Cerebellar cortex (tissue), 1 donor: ENCODE measurements at regions not wholly inside any gene's neighbourhood (a gene's known extent, or its start where the extent isn't known, plus 50 kb on each side); places are given as distances from the start of the nearest gene placed in this dataset.
"Not testable (repeated sequence)": the region's sequence is repeated elsewhere in the genome, so short reads cannot be mapped to it uniquely, and the experiment has no call there.

ENCODE experiments used
- DNase-seq: peaks from one replicate; pipeline ENCODE4 v3.0.0-alpha.2; 2015; ENCODE audit warnings: low spot score

GRCh38 chr7:86201767-86202166 lies 441.9 kb upstream of the GRM3 start:
- DNase-seq: no peak

GRCh38 chr7:86199881-86200614 lies 443.7 kb upstream of the GRM3 start:
- no peak for DNase-seq

- DNase-seq: no peak
Observed at GRCh38 chr7:86190351-86190750, 453.4 kb upstream of the GRM3 start.

GRCh38 chr7:86181474-86181873 lies 462.2 kb upstream of the GRM3 start:
- DNase-seq: no peak

GRCh38 chr7:86164827-86165226 lies 478.9 kb upstream of the GRM3 start:
- no peak for DNase-seq

- DNase-seq: no peak
Observed at GRCh38 chr7:86158111-86158510, 485.6 kb upstream of the GRM3 start.

GRCh38 chr7:86155623-86156022 lies 488.1 kb upstream of the GRM3 start:
- no peak for DNase-seq

- DNase-seq: no peak
Observed at GRCh38 chr7:86152926-86153325, 490.8 kb upstream of the GRM3 start.

GRCh38 chr7:86149024-86149665 lies 494.6 kb upstream of the GRM3 start:
- no peak for DNase-seq

GRCh38 chr7:86148501-86148900 lies 495.2 kb upstream of the GRM3 start:
- no peak for DNase-seq

- DNase-seq: no peak
Observed at GRCh38 chr7:86137343-86137742, 506.4 kb upstream of the GRM3 start.

GRCh38 chr7:86130268-86130667 lies 513.4 kb upstream of the GRM3 start:
- no peak for DNase-seq

- DNase-seq: no peak
Observed at GRCh38 chr7:86123476-86123875, 520.2 kb upstream of the GRM3 start.

- no peak for DNase-seq
Observed at GRCh38 chr7:86094166-86094669, 549.5 kb upstream of the GRM3 start.

GRCh38 chr7:86091369-86091768 lies 552.3 kb upstream of the GRM3 start:
- DNase-seq: no peak

GRCh38 chr7:86089455-86089854 lies 554.3 kb upstream of the GRM3 start:
- no peak for DNase-seq

GRCh38 chr7:86064572-86064971 lies 579.1 kb upstream of the GRM3 start:
- DNase-seq: not testable (repeated sequence)

- DNase-seq: no peak
Observed at GRCh38 chr7:86058649-86059048, 585.1 kb upstream of the GRM3 start.

- no peak for DNase-seq
Observed at GRCh38 chr7:86050918-86051317, 592.8 kb upstream of the GRM3 start.

- DNase-seq: no peak
Observed at GRCh38 chr7:86049910-86050309, 593.8 kb upstream of the GRM3 start.

- not testable (repeated sequence) for DNase-seq
Observed at GRCh38 chr7:86045197-86045596, 598.5 kb upstream of the GRM3 start.

- DNase-seq: no peak
Observed at GRCh38 chr7:86025807-86026206, 617.9 kb upstream of the GRM3 start.

- no peak for DNase-seq
Observed at GRCh38 chr7:86013662-86014061, 630.0 kb upstream of the GRM3 start.

GRCh38 chr7:86012971-86013370 lies 630.7 kb upstream of the GRM3 start:
- DNase-seq: no peak
